ENCODE measurements at regions not wholly inside any gene's neighbourhood (a gene's known extent, or its start where the extent isn't known, plus 50 kb on each side); places are given as distances from the start of the nearest gene placed in this dataset.

DNA sequence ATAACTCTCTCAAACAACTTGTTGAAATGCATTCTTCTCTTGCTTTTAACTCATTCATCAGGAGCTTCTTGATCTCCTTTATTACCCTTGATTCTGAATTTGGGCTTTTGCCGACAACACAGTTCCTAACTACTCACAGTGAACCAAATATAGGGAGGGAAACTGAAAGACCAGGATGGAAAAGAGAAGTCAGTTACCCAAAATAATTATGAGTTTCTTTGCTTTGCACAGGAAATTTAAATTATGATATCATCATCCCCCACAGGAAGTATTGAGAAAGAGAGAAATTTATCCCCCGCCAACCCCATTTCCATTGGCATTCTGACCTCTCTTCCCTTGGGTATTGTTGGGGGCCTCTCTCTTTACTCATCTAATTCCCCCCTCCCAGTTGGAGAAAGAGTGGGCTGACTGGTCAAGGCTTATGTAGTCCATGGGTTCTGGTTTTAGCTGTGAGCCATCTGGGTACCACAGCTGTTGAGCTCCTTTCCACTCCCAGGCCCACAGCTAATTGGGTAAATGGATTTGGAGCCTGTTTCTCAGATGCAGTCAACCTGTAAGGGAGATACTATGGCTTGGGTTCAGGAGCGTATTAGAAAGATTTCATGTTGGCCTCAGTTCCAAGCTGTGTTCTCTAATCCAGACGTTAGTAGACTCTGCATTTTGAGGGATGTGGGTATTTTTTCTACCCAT is 109.0 kb downstream of the FZD1 start:
- ChIA-PET POLR2A (no interaction called here), RAD21 (ENCODE audit: low non-redundant PET in 1 of 2, low total read pairs in 2 of 2, uncharacterized antibody in 2 of 2, unreplicated experiment in 2 of 2) (no interaction called here), CTCF (no interaction called here)
- no peak overlapping the region for H3K4me2 ChIP-seq (ENCODE audit: low read length)
- peaks cover 10% of the 10 kb centered on the region; the same call in 1 of the 2 replicates for H3K27me3 ChIP-seq (ENCODE audit: insufficient read depth, low read length)
- intact Hi-C loops (cut with micrococcal nuclease), result no loop called here
- DNase-seq (ENCODE audit: low read depth, low spot score) (no peak), ATAC-seq (no peak)
- H2AFZ ChIP-seq (ENCODE audit: low read depth, low read length, poor library complexity, severe bottlenecking), result no peak overlapping the region
- BruUV-seq (replicated peaks), result no TSS peak
- no peaks in the 10 kb centered on the region for H4K20me1 ChIP-seq (ENCODE audit: insufficient read depth)
- H3K9ac ChIP-seq (ENCODE audit: low read length), result no peak overlapping the region
- no peaks in the 10 kb centered on the region for H3K79me2 ChIP-seq (ENCODE audit: insufficient read depth, low read length)
- no peaks in the 10 kb centered on the region for H3K36me3 ChIP-seq (ENCODE audit: control insufficient read depth in 1 of 2, insufficient read depth in 2 of 2, low read length in 2 of 2)
- H3K27ac ChIP-seq (ENCODE audit: low read depth, low read length), result no peak overlapping the region
- no peaks in the 10 kb centered on the region for H3K9me3 ChIP-seq (ENCODE audit: control insufficient read depth in 1 of 2, insufficient read depth in 1 of 2, low read depth in 1 of 2, low read length in 2 of 2)
- TF ChIP-seq POLR2A (IDR thresholded peaks at IDR 0.05; ENCODE audit: borderline replicate concordance, extremely low read depth, insufficient read depth, insufficient read length) (no peak), ELF1 (IDR thresholded peaks at IDR 0.05; ENCODE audit: borderline replicate concordance, low read depth) (no peak), RAD21 (IDR thresholded peaks at IDR 0.05; ENCODE audit: low read depth) (no peak), EGR1 (IDR thresholded peaks at IDR 0.05; ENCODE audit: low read depth) (no peak), EZH2 (IDR thresholded peaks at IDR 0.05) (no peak), ZFX (IDR thresholded peaks at IDR 0.05) (no peak), ZNF274 (IDR thresholded peaks at IDR 0.05; ENCODE audit: low read depth, low read length) (no peak), FOSL1 (IDR thresholded peaks at IDR 0.05; ENCODE audit: low read depth) (no peak), POLR2AphosphoS5 (IDR thresholded peaks at IDR 0.05; ENCODE audit: low read depth, low read length) (no peak), JUND (IDR thresholded peaks at IDR 0.05) (no peak), SIN3A (IDR thresholded peaks at IDR 0.05; ENCODE audit: low read depth) (no peak)
- TF ChIP-seq, protein P1, sequence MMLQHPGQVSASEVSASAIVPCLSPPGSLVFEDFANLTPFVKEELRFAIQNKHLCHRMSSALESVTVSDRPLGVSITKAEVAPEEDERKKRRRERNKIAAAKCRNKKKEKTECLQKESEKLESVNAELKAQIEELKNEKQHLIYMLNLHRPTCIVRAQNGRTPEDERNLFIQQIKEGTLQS (IDR thresholded peaks at IDR 0.05), result no peak
- TF ChIP-seq, protein P2, sequence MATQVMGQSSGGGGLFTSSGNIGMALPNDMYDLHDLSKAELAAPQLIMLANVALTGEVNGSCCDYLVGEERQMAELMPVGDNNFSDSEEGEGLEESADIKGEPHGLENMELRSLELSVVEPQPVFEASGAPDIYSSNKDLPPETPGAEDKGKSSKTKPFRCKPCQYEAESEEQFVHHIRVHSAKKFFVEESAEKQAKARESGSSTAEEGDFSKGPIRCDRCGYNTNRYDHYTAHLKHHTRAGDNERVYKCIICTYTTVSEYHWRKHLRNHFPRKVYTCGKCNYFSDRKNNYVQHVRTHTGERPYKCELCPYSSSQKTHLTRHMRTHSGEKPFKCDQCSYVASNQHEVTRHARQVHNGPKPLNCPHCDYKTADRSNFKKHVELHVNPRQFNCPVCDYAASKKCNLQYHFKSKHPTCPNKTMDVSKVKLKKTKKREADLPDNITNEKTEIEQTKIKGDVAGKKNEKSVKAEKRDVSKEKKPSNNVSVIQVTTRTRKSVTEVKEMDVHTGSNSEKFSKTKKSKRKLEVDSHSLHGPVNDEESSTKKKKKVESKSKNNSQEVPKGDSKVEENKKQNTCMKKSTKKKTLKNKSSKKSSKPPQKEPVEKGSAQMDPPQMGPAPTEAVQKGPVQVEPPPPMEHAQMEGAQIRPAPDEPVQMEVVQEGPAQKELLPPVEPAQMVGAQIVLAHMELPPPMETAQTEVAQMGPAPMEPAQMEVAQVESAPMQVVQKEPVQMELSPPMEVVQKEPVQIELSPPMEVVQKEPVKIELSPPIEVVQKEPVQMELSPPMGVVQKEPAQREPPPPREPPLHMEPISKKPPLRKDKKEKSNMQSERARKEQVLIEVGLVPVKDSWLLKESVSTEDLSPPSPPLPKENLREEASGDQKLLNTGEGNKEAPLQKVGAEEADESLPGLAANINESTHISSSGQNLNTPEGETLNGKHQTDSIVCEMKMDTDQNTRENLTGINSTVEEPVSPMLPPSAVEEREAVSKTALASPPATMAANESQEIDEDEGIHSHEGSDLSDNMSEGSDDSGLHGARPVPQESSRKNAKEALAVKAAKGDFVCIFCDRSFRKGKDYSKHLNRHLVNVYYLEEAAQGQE (IDR thresholded peaks at IDR 0.05; ENCODE audit: low read depth), result no peak
- TF ChIP-seq, protein P3, sequence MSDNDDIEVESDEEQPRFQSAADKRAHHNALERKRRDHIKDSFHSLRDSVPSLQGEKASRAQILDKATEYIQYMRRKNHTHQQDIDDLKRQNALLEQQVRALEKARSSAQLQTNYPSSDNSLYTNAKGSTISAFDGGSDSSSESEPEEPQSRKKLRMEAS (IDR thresholded peaks at IDR 0.05), result no peak
- H3K9me2 ChIP-seq (ENCODE audit: insufficient read depth), result no peaks in the 10 kb centered on the region
- no peaks in the 10 kb centered on the region for H3K4me1 ChIP-seq (ENCODE audit: control insufficient read depth in 1 of 2, insufficient read depth in 2 of 2, low read length in 2 of 2)
- no peak overlapping the region for H3K4me3 ChIP-seq (replicated peaks in 1 of 2; ENCODE audit: low read depth in 1 of 2, low read length in 2 of 2)
